IPS-20b (cell line): ENCODE measurements at regions not wholly inside any gene's neighbourhood (a gene's known extent, or its start where the extent isn't known, plus 50 kb on each side); places are given as distances from the start of the nearest gene placed in this dataset.
"Not testable (repeated sequence)": the region's sequence is repeated elsewhere in the genome, so short reads cannot be mapped to it uniquely, and the experiment has no call there.

ENCODE experiments used
- H3K27ac ChIP-seq: one replicate; pipeline ENCODE4 v1.5.1; 2013; ENCODE audit warnings: low read length
- H3K27me3 ChIP-seq: 2 replicates; pipeline ENCODE4 v1.6.1; 2013; ENCODE audit warnings: mild to moderate bottlenecking, low read length, inconsistent platforms; ENCODE audit not compliant: insufficient read depth
- H3K36me3 ChIP-seq: 2 replicates; pipeline ENCODE4 v1.6.1; 2013; ENCODE audit warnings: low read depth, mild to moderate bottlenecking, inconsistent platforms, low read length, moderate library complexity; ENCODE audit not compliant: insufficient read depth
- H3K4me1 ChIP-seq: 2 replicates; pipeline ENCODE4 v1.6.1; 2013; ENCODE audit warnings: mild to moderate bottlenecking, control low read depth, inconsistent platforms, low read length, moderate library complexity; ENCODE audit not compliant: insufficient read depth
- H3K4me3 ChIP-seq: 2 replicates; pipeline ENCODE4 v1.5.1; 2013; ENCODE audit warnings: mild to moderate bottlenecking, low read length, inconsistent platforms
- H3K9ac ChIP-seq: 2 replicates; pipeline ENCODE4 v1.6.1; 2013; ENCODE audit warnings: low read depth, mild to moderate bottlenecking, inconsistent platforms, low read length, moderate library complexity
- H3K9me3 ChIP-seq: 2 replicates; pipeline ENCODE4 v1.6.1; 2013; ENCODE audit warnings: mild to moderate bottlenecking, low read depth, low read length, inconsistent platforms; ENCODE audit not compliant: insufficient read depth

GRCh38 chr12:34302131-34302885, 280.0 kb downstream of the ALG10 start:
- peaks cover 100% of the 10 kb centered on the region for H3K9me3 ChIP-seq
- H3K9ac ChIP-seq, result no peak overlapping the region
- no peaks in the 10 kb centered on the region for H3K36me3 ChIP-seq
- H3K4me1 ChIP-seq, result no peaks in the 10 kb centered on the region
- no peak overlapping the region for H3K4me3 ChIP-seq
- H3K27ac ChIP-seq, result no peak overlapping the region
- no peaks in the 10 kb centered on the region for H3K27me3 ChIP-seq

GRCh38 chr12:34303091-34303870, 281.0 kb downstream of the ALG10 start:
- Histone ChIP-seq H3K27me3 (no peaks in the 10 kb centered on the region), H3K4me3 (no peak overlapping the region), H3K9ac (no peak overlapping the region), H3K4me1 (no peaks in the 10 kb centered on the region), H3K9me3 (peaks cover 100% of the 10 kb centered on the region), H3K36me3 (no peaks in the 10 kb centered on the region), H3K27ac (no peak overlapping the region)

- Histone ChIP-seq H3K4me3 (no peak overlapping the region), H3K27ac (no peak overlapping the region), H3K4me1 (no peaks in the 10 kb centered on the region), H3K9ac (no peak overlapping the region), H3K27me3 (no peaks in the 10 kb centered on the region), H3K36me3 (no peaks in the 10 kb centered on the region), H3K9me3 (peaks cover 100% of the 10 kb centered on the region)
These were observed 281.7 kb downstream of the ALG10 start for GRCh38 chr12:34304001-34304400.

- Histone ChIP-seq H3K4me1 (no peaks in the 10 kb centered on the region), H3K9ac (no peak overlapping the region), H3K9me3 (peaks cover 100% of the 10 kb centered on the region), H3K27me3 (no peaks in the 10 kb centered on the region), H3K4me3 (no peak overlapping the region), H3K36me3 (no peaks in the 10 kb centered on the region), H3K27ac (no peak overlapping the region)
These were observed 282.2 kb downstream of the ALG10 start for GRCh38 chr12:34304546-34304945.

- H3K4me1 ChIP-seq, result no peaks in the 10 kb centered on the region
- H3K9me3 ChIP-seq, result peaks cover 100% of the 10 kb centered on the region
- H3K27me3 ChIP-seq, result no peaks in the 10 kb centered on the region
- no peak overlapping the region for H3K4me3 ChIP-seq
- no peak overlapping the region for H3K27ac ChIP-seq
- no peak overlapping the region for H3K9ac ChIP-seq
- H3K36me3 ChIP-seq, result no peaks in the 10 kb centered on the region
These were observed 282.9 kb downstream of the ALG10 start for GRCh38 chr12:34305176-34305575.

GRCh38 chr12:34306133-34306830, 284.0 kb downstream of the ALG10 start:
- H3K4me1 ChIP-seq, result no peaks in the 10 kb centered on the region
- no peak overlapping the region for H3K4me3 ChIP-seq
- no peaks in the 10 kb centered on the region for H3K36me3 ChIP-seq
- no peak overlapping the region for H3K9ac ChIP-seq
- no peaks in the 10 kb centered on the region for H3K27me3 ChIP-seq
- H3K9me3 ChIP-seq, result peaks cover 100% of the 10 kb centered on the region
- H3K27ac ChIP-seq, result no peak overlapping the region

GRCh38 chr12:34309806-34310804, 287.8 kb downstream of the ALG10 start:
- H3K27me3 ChIP-seq, H3K9ac ChIP-seq, H3K36me3 ChIP-seq, H3K4me1 ChIP-seq, H3K27ac ChIP-seq, H3K4me3 ChIP-seq: not testable (repeated sequence)
- H3K9me3 ChIP-seq, result peaks cover 100% of the 10 kb centered on the region

- H3K9ac ChIP-seq, result no peak overlapping the region
- H3K27ac ChIP-seq, result no peak overlapping the region
- peaks cover 100% of the 10 kb centered on the region for H3K9me3 ChIP-seq
- H3K4me1 ChIP-seq, result no peaks in the 10 kb centered on the region
- H3K27me3 ChIP-seq, result no peaks in the 10 kb centered on the region
- H3K36me3 ChIP-seq, result no peaks in the 10 kb centered on the region
- no peak overlapping the region for H3K4me3 ChIP-seq
These were observed 289.0 kb downstream of the ALG10 start for GRCh38 chr12:34311337-34311736.

- Histone ChIP-seq H3K4me3 (no peak overlapping the region), H3K36me3 (no peaks in the 10 kb centered on the region), H3K4me1 (no peaks in the 10 kb centered on the region), H3K9ac (no peak overlapping the region), H3K9me3 (peaks cover 100% of the 10 kb centered on the region), H3K27ac (no peak overlapping the region), H3K27me3 (no peaks in the 10 kb centered on the region)
These were observed 305.4 kb downstream of the ALG10 start for GRCh38 chr12:34327671-34328070.

GRCh38 chr12:34333337-34333736, 311.0 kb downstream of the ALG10 start:
- no peaks in the 10 kb centered on the region for H3K4me1 ChIP-seq
- peaks cover 100% of the 10 kb centered on the region for H3K9me3 ChIP-seq
- no peak overlapping the region for H3K27ac ChIP-seq
- H3K36me3 ChIP-seq, result no peaks in the 10 kb centered on the region
- H3K9ac ChIP-seq, result no peak overlapping the region
- H3K4me3 ChIP-seq, result no peak overlapping the region
- H3K27me3 ChIP-seq, result no peaks in the 10 kb centered on the region

GRCh38 chr12:34334538-34334937, 312.2 kb downstream of the ALG10 start:
- H3K36me3 ChIP-seq, result no peaks in the 10 kb centered on the region
- H3K27ac ChIP-seq, result no peak overlapping the region
- no peaks in the 10 kb centered on the region for H3K4me1 ChIP-seq
- H3K4me3 ChIP-seq, result no peak overlapping the region
- peaks cover 100% of the 10 kb centered on the region for H3K9me3 ChIP-seq
- H3K9ac ChIP-seq, result no peak overlapping the region
- H3K27me3 ChIP-seq, result no peaks in the 10 kb centered on the region
